H9 (cell line): ENCODE measurements at regions not wholly inside any gene's neighbourhood (a gene's known extent, or its start where the extent isn't known, plus 50 kb on each side); places are given as distances from the start of the nearest gene placed in this dataset.

Source experiments
- DNase-seq: peaks from one replicate; pipeline ENCODE4 v3.0.0-alpha.2; 2017
- H2AFZ ChIP-seq: one replicate; pipeline ENCODE4 v1.6.1; 2013; ENCODE audit warnings: mild to moderate bottlenecking, low read length, control low read depth, moderate library complexity
- H2AK5ac ChIP-seq: 2 replicates; pipeline ENCODE4 v1.6.1; 2013; ENCODE audit warnings: low read length, control low read depth, mixed read lengths; ENCODE audit not compliant: insufficient read length
- H2BK120ac ChIP-seq: one replicate; pipeline ENCODE4 v1.6.1; 2013; ENCODE audit warnings: low read depth, mild to moderate bottlenecking, low read length, control low read depth, inconsistent platforms; ENCODE audit not compliant: poor library complexity, severe bottlenecking
- H2BK12ac ChIP-seq: 2 replicates; pipeline ENCODE4 v1.6.1; 2013; ENCODE audit warnings: low read length, control low read depth, mixed read lengths, low read depth; ENCODE audit not compliant: insufficient read length
- H2BK15ac ChIP-seq: 2 replicates; pipeline ENCODE4 v1.6.1; 2013; ENCODE audit warnings: low read depth, low read length, control low read depth
- H2BK20ac ChIP-seq: one replicate; pipeline ENCODE4 v1.6.1; 2013; ENCODE audit warnings: low read depth, mild to moderate bottlenecking, low read length, control low read depth, inconsistent platforms; ENCODE audit not compliant: poor library complexity, severe bottlenecking
- H2BK5ac ChIP-seq: 2 replicates; pipeline ENCODE4 v1.6.1; 2013; ENCODE audit warnings: low read length, control low read depth, mixed read lengths; ENCODE audit not compliant: insufficient read length
- H3K14ac ChIP-seq: 2 replicates; pipeline ENCODE4 v1.6.1; 2013; ENCODE audit warnings: low read length, control low read depth; ENCODE audit not compliant: insufficient read depth
- H3K18ac ChIP-seq: 2 replicates; pipeline ENCODE4 v1.6.1; 2013; ENCODE audit warnings: low read depth, mild to moderate bottlenecking, mixed read lengths, low read length, control low read depth; ENCODE audit not compliant: insufficient read length
- H3K23ac ChIP-seq: 2 replicates; pipeline ENCODE4 v1.6.1; 2013; ENCODE audit warnings: low read length, control low read depth, mixed read lengths, low read depth; ENCODE audit not compliant: insufficient read length
- H3K23me2 ChIP-seq: 2 replicates; pipeline ENCODE4 v1.6.1; 2013; ENCODE audit warnings: low read depth, mild to moderate bottlenecking, mixed read lengths, low read length, control low read depth; ENCODE audit not compliant: insufficient read length, poor library complexity, severe bottlenecking
- H3K27ac ChIP-seq: 2 replicates; pipeline ENCODE4 v1.5.1; 2013; ENCODE audit warnings: low read length, control low read depth, mixed read lengths, low read depth; ENCODE audit not compliant: insufficient read length
- H3K27me3 ChIP-seq: 2 replicates; pipeline ENCODE4 v1.6.1; 2013; ENCODE audit warnings: low read length, control low read depth, inconsistent platforms; ENCODE audit not compliant: insufficient read depth
- H3K4ac ChIP-seq: 2 replicates; pipeline ENCODE4 v1.6.1; 2013; ENCODE audit warnings: low read depth, mild to moderate bottlenecking, control low read depth, inconsistent platforms, low read length, moderate library complexity
- H3K4me1 ChIP-seq: 2 replicates; pipeline ENCODE4 v1.6.1; 2013; ENCODE audit warnings: low read length, control low read depth, inconsistent platforms; ENCODE audit not compliant: insufficient read depth
- H3K4me2 ChIP-seq: 2 replicates; pipeline ENCODE4 v1.6.1; 2013; ENCODE audit warnings: low read length, control low read depth, mixed read lengths; ENCODE audit not compliant: insufficient read length, insufficient read depth
- H3K56ac ChIP-seq: 2 replicates; pipeline ENCODE4 v1.6.1; 2013; ENCODE audit warnings: low read depth, mild to moderate bottlenecking, mixed read lengths, low read length, control low read depth; ENCODE audit not compliant: insufficient read length
- H3K79me1 ChIP-seq: 2 replicates; pipeline ENCODE4 v1.6.1; 2013; ENCODE audit warnings: low read depth, mild to moderate bottlenecking, moderate library complexity, low read length, control low read depth, inconsistent platforms; ENCODE audit not compliant: insufficient read depth, poor library complexity, severe bottlenecking
- H3K79me2 ChIP-seq: 2 replicates; pipeline ENCODE4 v1.6.1; 2013; ENCODE audit warnings: low read length, control low read depth, inconsistent platforms; ENCODE audit not compliant: insufficient read depth
- H3K9ac ChIP-seq: 2 replicates; pipeline ENCODE4 v1.6.1; 2013; ENCODE audit warnings: low read length, control low read depth, mixed read lengths; ENCODE audit not compliant: insufficient read length; ENCODE audit errors: extremely low read depth
- H3K9me3 ChIP-seq: one replicate; pipeline ENCODE4 v1.6.1; 2013; ENCODE audit warnings: low read depth, low read length, inconsistent platforms; ENCODE audit not compliant: control insufficient read depth
- H3T11ph ChIP-seq: one replicate; pipeline ENCODE4 v1.6.1; 2013; ENCODE audit warnings: mild to moderate bottlenecking, low read length, control low read depth, inconsistent platforms
- H4K20me1 ChIP-seq: one replicate; pipeline ENCODE4 v1.6.1; 2013; ENCODE audit not compliant: control insufficient read depth, insufficient read length, insufficient read depth
- H4K5ac ChIP-seq: 2 replicates; pipeline ENCODE4 v1.6.1; 2013; ENCODE audit warnings: low read depth, mild to moderate bottlenecking, mixed read lengths, low read length, control low read depth; ENCODE audit not compliant: insufficient read length
- H4K8ac ChIP-seq: replicated peaks from 2 replicates; pipeline ENCODE4 v1.6.1; 2013; ENCODE audit warnings: low read length, control low read depth, mixed read lengths, low read depth; ENCODE audit not compliant: insufficient read length
- H4K91ac ChIP-seq: 2 replicates; pipeline ENCODE4 v1.6.1; 2013; ENCODE audit warnings: low read depth, mild to moderate bottlenecking, moderate library complexity, mixed read lengths, low read length, control low read depth; ENCODE audit not compliant: insufficient read length
- H3K27ac Mint-ChIP-seq, 3 experiments: 2 replicates in 2 of 3; 3 replicates in 1 of 3; pipeline ENCODE4 v1.8.0; 2020 to 2021; ENCODE audit warnings: mixed read lengths in 3 of 3, mild to moderate bottlenecking in 1 of 3, moderate library complexity in 1 of 3
- H3K27me3 Mint-ChIP-seq: 2 replicates; pipeline ENCODE4 v1.8.0; 2021; ENCODE audit warnings: low read depth, mild to moderate bottlenecking, moderate library complexity, mixed read lengths
- H3K36me3 Mint-ChIP-seq, 3 experiments: 2 replicates in 2 of 3; 3 replicates in 1 of 3; pipeline ENCODE4 v1.8.0; 2020 to 2021; ENCODE audit warnings: low read depth in 3 of 3, mixed read lengths in 3 of 3; ENCODE audit not compliant: insufficient read depth in 1 of 3
- H3K4me1 Mint-ChIP-seq, 2 experiments: 2 replicates each; pipeline ENCODE4 v1.8.0; 2020; ENCODE audit warnings: mixed read lengths in 2 of 2
- H3K4me3 Mint-ChIP-seq, 2 experiments: 2 replicates in 1 of 2; 3 replicates in 1 of 2; pipeline ENCODE4 v1.8.0; 2020 to 2021; ENCODE audit warnings: mild to moderate bottlenecking in 2 of 2, mixed read lengths in 2 of 2, moderate library complexity in 1 of 2
- H3K9me3 Mint-ChIP-seq, 2 experiments: 2 replicates in 1 of 2; 3 replicates in 1 of 2; pipeline ENCODE4 v1.8.0; 2020; ENCODE audit warnings: mild to moderate bottlenecking in 2 of 2, mixed read lengths in 2 of 2, moderate library complexity in 1 of 2
- CTCF ChIP-seq: fragments of 200-600 bp; sonication (generic); conservative IDR thresholded peaks from 3 replicates; pipeline ENCODE4 v1.8.0; 2021; ENCODE audit warnings: antibody characterized with exemption, mild to moderate bottlenecking

GRCh38 chr2:55999231-55999630 lies 75.6 kb upstream of the EFEMP1 start:
- no peak for DNase-seq
- Histone ChIP-seq H2BK20ac (no peak overlapping the region), H3K27me3 (no peaks in the 10 kb centered on the region), H3K27ac (no peak overlapping the region), H3K9ac (no peak overlapping the region), H3K18ac (no peak overlapping the region), H3K23me2 (no peaks in the 10 kb centered on the region), H3K79me1 (no peaks in the 10 kb centered on the region), H2AFZ (no peak overlapping the region), H2BK120ac (no peak overlapping the region), H2BK5ac (no peak overlapping the region), H3K14ac (no peak overlapping the region), H3T11ph (no peak overlapping the region), H3K23ac (no peak overlapping the region), H4K5ac (no peak overlapping the region), H3K4me2 (no peak overlapping the region), H4K91ac (no peak overlapping the region), H2BK15ac (no peak overlapping the region), H4K8ac (no peak overlapping the region), H3K4me1 (0 out of 2 replicates have a peak, but pooled peaks cover 2% of the 10 kb centered on the region), H2BK12ac (no peak overlapping the region), H3K9me3 (no peaks in the 10 kb centered on the region), H2AK5ac (no peak overlapping the region), H3K4ac (no peak overlapping the region), H3K79me2 (no peaks in the 10 kb centered on the region), H3K56ac (no peak overlapping the region), H4K20me1 (no peaks in the 10 kb centered on the region)
- TF ChIP-seq CTCF = no peak
- no peaks in the 10 kb centered on the region for H3K9me3 Mint-ChIP-seq
- no peaks in the 10 kb centered on the region for H3K36me3 Mint-ChIP-seq
- H3K4me3 Mint-ChIP-seq = no peak overlapping the region
- peaks cover 6 to 7% of the 10 kb centered on the region in 2 experiments for H3K4me1 Mint-ChIP-seq
- H3K27ac Mint-ChIP-seq = no peak overlapping the region
- peaks cover 4% of the 10 kb centered on the region; the same call in 1 of the 2 replicates for H3K27me3 Mint-ChIP-seq
